Brain microvascular endothelial cell (primary cell): ENCODE measurements at regions not wholly inside any gene's neighbourhood (a gene's known extent, or its start where the extent isn't known, plus 50 kb on each side); places are given as distances from the start of the nearest gene placed in this dataset.

Experiments
- DNase-seq: peaks from one replicate; pipeline ENCODE4 v3.0.0-alpha.2; 2020
- H3K27ac ChIP-seq: fragments of 250-450 bp; sonication (Bioruptor Pico); 2 replicates; pipeline ENCODE4 v1.5.1; 2020; ENCODE audit warnings: mild to moderate bottlenecking, moderate library complexity
- H3K27me3 ChIP-seq: fragments of 250-450 bp; sonication (Bioruptor Pico); replicated peaks from 2 replicates; pipeline ENCODE4 v1.5.1; 2020; ENCODE audit warnings: mild to moderate bottlenecking
- H3K36me3 ChIP-seq: fragments of 250-450 bp; sonication (Bioruptor Pico); replicated peaks from 2 replicates; pipeline ENCODE4 v1.5.1; 2020; ENCODE audit warnings: mild to moderate bottlenecking
- H3K4me3 ChIP-seq: 2 replicates; pipeline ENCODE4 v1.5.1; 2011; ENCODE audit warnings: low read depth, mild to moderate bottlenecking, control low read depth, low read length, moderate library complexity
- CTCF ChIP-seq: IDR thresholded peaks from 2 replicates; pipeline ENCODE4 v1.5.1; 2011; ENCODE audit warnings: low read depth, mild to moderate bottlenecking, moderate library complexity, low read length, control low read depth, inconsistent platforms; ENCODE audit errors: missing control alignments
- in situ Hi-C: cut with HindIII; loops from 2 replicates; pipeline ENCODE4 v1.10.0; 2017; ENCODE audit warnings: low sequenced_read_pairs, low pct_ligation_motif_present

GRCh38 chr15:94626949-94627348 lies 395.6 kb downstream of the MCTP2 start:
- H3K27me3 ChIP-seq = no peaks in the 10 kb centered on the region
- no peak for TF ChIP-seq CTCF
- in situ Hi-C loops = no loop called here
- H3K4me3 ChIP-seq = no peak overlapping the region
- H3K36me3 ChIP-seq = no peaks in the 10 kb centered on the region
- no peak for DNase-seq
- H3K27ac ChIP-seq = no peak overlapping the region

- Histone ChIP-seq H3K36me3 (no peaks in the 10 kb centered on the region), H3K27me3 (no peaks in the 10 kb centered on the region), H3K4me3 (no peak overlapping the region), H3K27ac (no peak overlapping the region)
- in situ Hi-C loops = no loop called here
- DNase-seq = no peak
- no peak for TF ChIP-seq CTCF
These were observed 400.2 kb downstream of the MCTP2 start for GRCh38 chr15:94631608-94632007.

GRCh38 chr15:94638183-94638582 lies 406.8 kb downstream of the MCTP2 start:
- Histone ChIP-seq H3K36me3 (no peaks in the 10 kb centered on the region), H3K27me3 (no peaks in the 10 kb centered on the region), H3K4me3 (no peak overlapping the region), H3K27ac (no peak overlapping the region)
- in situ Hi-C loops = no loop called here
- no peak for DNase-seq
- TF ChIP-seq CTCF = no peak

GRCh38 chr15:94639701-94640100 lies 408.3 kb downstream of the MCTP2 start:
- Histone ChIP-seq H3K27me3 (no peaks in the 10 kb centered on the region), H3K36me3 (no peaks in the 10 kb centered on the region), H3K4me3 (no peak overlapping the region), H3K27ac (no peak overlapping the region)
- in situ Hi-C loops = no loop called here
- no peak for TF ChIP-seq CTCF
- no peak for DNase-seq

GRCh38 chr15:94644433-94644832 lies 413.1 kb downstream of the MCTP2 start:
- no peaks in the 10 kb centered on the region for H3K36me3 ChIP-seq
- no peak overlapping the region for H3K27ac ChIP-seq
- no peak overlapping the region for H3K4me3 ChIP-seq
- in situ Hi-C loops = no loop called here
- no peak for DNase-seq
- H3K27me3 ChIP-seq = no peaks in the 10 kb centered on the region
- TF ChIP-seq CTCF = no peak

GRCh38 chr15:94653071-94653470 lies 421.7 kb downstream of the MCTP2 start:
- in situ Hi-C loops = no loop called here
- no peak for TF ChIP-seq CTCF
- Histone ChIP-seq H3K4me3 (no peak overlapping the region), H3K27ac (no peak overlapping the region), H3K36me3 (no peaks in the 10 kb centered on the region), H3K27me3 (no peaks in the 10 kb centered on the region)
- DNase-seq = no peak
